Esophagus squamous epithelium (tissue), 5 donors: ENCODE measurements at regions not wholly inside any gene's neighbourhood (a gene's known extent, or its start where the extent isn't known, plus 50 kb on each side); places are given as distances from the start of the nearest gene placed in this dataset.

Experiments
- DNase-seq: peaks from one replicate; lab custom pipeline; 2025; lab: John Stamatoyannopoulos, UW
- H3K27ac ChIP-seq, 4 donors: fragments of 200-600 bp; sonication (generic); one replicate each; pipeline ENCODE4 v1.5.1; 2016 to 2019; ENCODE audit warnings: mild to moderate bottlenecking in 1 of 4
- H3K27me3 ChIP-seq, 4 donors: fragments of 200-600 bp; sonication (generic); 1 replicate in 3 of 4; 2 replicates in 1 of 4; pipeline versions ENCODE4 v1.5.1 to v1.6.0; 2017 to 2021; ENCODE audit warnings: antibody characterized with exemption in 1 of 4
- H3K36me3 ChIP-seq, 3 donors: fragments of 200-600 bp; sonication (generic); one replicate each; pipeline ENCODE4 v1.5.1; 2016 to 2019
- H3K4me1 ChIP-seq, 3 donors: fragments of 200-600 bp; sonication (generic); one replicate each; pipeline ENCODE4 v1.5.1; 2017 to 2019
- H3K4me3 ChIP-seq, 4 donors: fragments of 200-600 bp; sonication (generic); 1 replicate in 3 of 4; 2 replicates in 1 of 4; pipeline ENCODE4 v1.5.1; 2016 to 2019; ENCODE audit warnings: mild to moderate bottlenecking in 2 of 4, moderate library complexity in 1 of 4
- H3K9me3 ChIP-seq, 3 donors: fragments of 200-600 bp; sonication (generic); one replicate each; pipeline ENCODE4 v1.5.1; 2016 to 2019
- POLR2A ChIP-seq, 4 donors: fragments of 450-650 bp; IDR thresholded peaks; one replicate each; pipeline ENCODE4 v1.6.1; 2017; ENCODE audit warnings: antibody characterized with exemption in 4 of 4, mild to moderate bottlenecking in 4 of 4, moderate library complexity in 3 of 4
- WGBS, 2 donors: methylation state at CpG; one replicate each; pipeline ENCODE4 v1.1.5; 2018; 5-methylcytosine and 5-hydroxymethylcytosine counted together
- intact Hi-C: fragments of 100-400 bp; cut with DNase I; formaldehyde crosslinking; loops from one replicate; pipeline ENCODE4 v1.15.0; 2022
- TF ChIP-seq, protein P1 (sequence below), 6 experiments: fragments of 450-650 bp in 4 of 6; fragments of 200-600 bp in 2 of 6; sonication (generic) in 2 of 6; IDR thresholded peaks; one replicate each; pipeline ENCODE4 v1.5.1; 2016 to 2019; ENCODE audit warnings: antibody characterized with exemption in 6 of 6, mild to moderate bottlenecking in 4 of 6, moderate library complexity in 4 of 6
- donor health status: DM: yes; HTN: yes; CAD: no.

DNA sequence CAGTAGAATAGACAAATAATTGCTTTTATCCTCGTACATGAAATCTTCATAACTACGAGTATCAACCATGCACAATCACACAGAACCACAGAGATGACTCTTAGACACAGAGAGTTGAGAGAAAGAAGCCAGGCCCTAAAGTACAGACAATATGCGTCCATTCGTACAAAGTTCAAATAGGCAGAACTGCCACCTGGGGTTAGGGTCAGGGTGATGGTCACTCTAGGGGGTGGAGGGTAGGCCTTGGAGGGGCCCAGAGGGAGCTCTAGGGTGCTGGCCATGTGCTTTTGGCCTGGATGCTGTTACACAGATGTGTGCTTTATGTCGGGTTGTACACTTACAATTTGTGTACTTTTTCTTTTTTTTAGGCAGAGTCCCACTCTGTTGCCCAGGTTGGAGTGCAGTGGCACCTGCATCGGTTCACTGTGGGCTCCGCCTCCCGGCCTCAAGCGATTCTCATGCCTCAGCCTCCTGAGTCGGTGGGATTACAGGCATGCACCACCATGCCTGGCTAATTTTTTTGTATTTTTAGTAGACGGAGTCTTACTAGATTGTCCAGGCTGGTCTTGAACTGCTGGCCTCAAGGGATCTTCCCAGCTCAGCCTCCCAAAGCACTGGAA, 65.9 kb upstream of the KLF13 start:
- Histone ChIP-seq H3K4me3 (no peak overlapping the region), H3K4me1 (peaks cover 25 to 46% (median 30%) of the 10 kb centered on the region in 3 donors), H3K36me3 (no peaks in the 10 kb centered on the region), H3K27me3 (no peaks in the 10 kb centered on the region), H3K27ac (no peak overlapping the region), H3K9me3 (no peaks in the 10 kb centered on the region)
- intact Hi-C loops: no loop called here
- no peak for TF ChIP-seq POLR2A (IDR thresholded peaks at IDR 0.05)
- DNase-seq: no peak
- 90 to 97% methylated on average over 9 to 11 of the region's 11 CpGs for WGBS, 2 donors

DNA sequence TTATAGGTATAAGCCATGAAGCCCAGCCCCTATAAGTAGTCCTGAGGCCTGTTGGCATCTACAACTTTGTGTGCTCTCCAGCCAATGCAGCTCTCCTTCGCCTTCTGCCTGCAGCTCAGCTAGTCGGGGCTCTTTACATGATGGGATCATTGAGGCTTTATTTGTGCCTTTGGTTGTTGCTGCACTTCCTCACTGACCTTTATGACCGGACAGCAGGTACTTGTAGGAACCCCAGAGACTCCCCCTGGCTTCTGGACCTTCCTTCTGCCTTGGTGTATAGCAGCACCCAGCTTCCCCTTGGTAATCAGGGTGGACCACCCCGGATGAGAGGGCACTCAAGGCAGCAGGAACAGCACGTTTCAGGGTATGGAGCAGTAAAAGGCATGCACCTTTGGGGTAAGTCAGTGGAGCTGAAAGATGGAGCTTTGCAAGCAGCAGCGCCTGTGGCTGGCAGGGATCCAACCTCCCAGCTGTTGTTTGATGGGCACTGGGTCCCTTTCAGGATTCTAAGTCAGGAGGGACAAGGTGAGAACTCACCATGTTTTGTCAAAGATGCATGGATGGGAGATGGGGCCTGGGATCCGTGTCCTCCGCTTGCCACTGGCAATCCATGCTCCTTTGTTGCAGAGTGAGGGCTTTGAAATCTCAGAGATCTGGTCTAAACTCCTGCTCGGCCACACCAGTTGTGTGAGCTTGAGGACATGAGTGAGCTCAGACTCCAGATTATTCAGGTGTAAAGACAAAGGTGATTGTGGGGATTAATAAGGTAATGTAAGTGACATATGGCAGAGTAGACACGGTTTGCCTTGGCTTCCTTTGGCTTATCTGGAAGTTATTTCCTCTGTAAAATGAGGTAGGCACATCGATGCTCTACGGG, 65.1 kb upstream of the KLF13 start:
- DNase-seq: no peak
- WGBS, 2 donors: 83 to 93% methylated on average over 9 to 11 of the region's 12 CpGs
- H3K27me3 ChIP-seq: no peaks in the 10 kb centered on the region
- no peaks in the 10 kb centered on the region for H3K9me3 ChIP-seq
- intact Hi-C loops: no loop called here
- H3K27ac ChIP-seq: no peak overlapping the region
- peaks cover 30 to 46% (median 34%) of the 10 kb centered on the region in 3 donors for H3K4me1 ChIP-seq
- no peak overlapping the region for H3K4me3 ChIP-seq
- no peaks in the 10 kb centered on the region for H3K36me3 ChIP-seq
- TF ChIP-seq, protein P1, sequence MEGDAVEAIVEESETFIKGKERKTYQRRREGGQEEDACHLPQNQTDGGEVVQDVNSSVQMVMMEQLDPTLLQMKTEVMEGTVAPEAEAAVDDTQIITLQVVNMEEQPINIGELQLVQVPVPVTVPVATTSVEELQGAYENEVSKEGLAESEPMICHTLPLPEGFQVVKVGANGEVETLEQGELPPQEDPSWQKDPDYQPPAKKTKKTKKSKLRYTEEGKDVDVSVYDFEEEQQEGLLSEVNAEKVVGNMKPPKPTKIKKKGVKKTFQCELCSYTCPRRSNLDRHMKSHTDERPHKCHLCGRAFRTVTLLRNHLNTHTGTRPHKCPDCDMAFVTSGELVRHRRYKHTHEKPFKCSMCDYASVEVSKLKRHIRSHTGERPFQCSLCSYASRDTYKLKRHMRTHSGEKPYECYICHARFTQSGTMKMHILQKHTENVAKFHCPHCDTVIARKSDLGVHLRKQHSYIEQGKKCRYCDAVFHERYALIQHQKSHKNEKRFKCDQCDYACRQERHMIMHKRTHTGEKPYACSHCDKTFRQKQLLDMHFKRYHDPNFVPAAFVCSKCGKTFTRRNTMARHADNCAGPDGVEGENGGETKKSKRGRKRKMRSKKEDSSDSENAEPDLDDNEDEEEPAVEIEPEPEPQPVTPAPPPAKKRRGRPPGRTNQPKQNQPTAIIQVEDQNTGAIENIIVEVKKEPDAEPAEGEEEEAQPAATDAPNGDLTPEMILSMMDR (IDR thresholded peaks at IDR 0.05): no peak
- no peak for TF ChIP-seq POLR2A (IDR thresholded peaks at IDR 0.05)

DNA sequence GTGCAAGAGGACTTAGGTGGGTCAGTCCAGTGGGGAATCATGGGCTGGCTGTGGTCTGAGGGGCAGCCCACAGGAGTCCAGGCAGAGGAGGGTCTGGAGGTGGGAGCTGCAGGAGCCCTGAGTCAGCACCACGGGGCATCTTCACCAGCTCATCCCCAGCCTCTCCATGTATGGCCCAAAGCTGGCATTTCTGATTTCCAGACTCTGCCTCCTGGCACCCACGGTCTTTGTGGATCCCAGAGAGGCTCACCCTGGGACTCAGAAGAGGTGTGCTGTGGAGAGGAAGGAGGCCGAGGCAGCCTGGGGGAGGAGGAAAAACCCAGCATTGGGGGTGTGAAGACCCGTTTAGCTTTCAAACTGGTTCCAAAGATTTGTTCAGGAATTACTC, 64.5 kb upstream of the KLF13 start:
- TF ChIP-seq, protein P1 (IDR thresholded peaks at IDR 0.05): no peak
- TF ChIP-seq POLR2A (IDR thresholded peaks at IDR 0.05): no peak
- Histone ChIP-seq H3K27ac (no peak overlapping the region), H3K36me3 (no peaks in the 10 kb centered on the region), H3K4me1 (peaks cover 30 to 50% (median 39%) of the 10 kb centered on the region in 3 donors), H3K4me3 (no peak overlapping the region), H3K27me3 (no peaks in the 10 kb centered on the region), H3K9me3 (no peaks in the 10 kb centered on the region)
- 83 to 95% methylated on average over 1 to 4 of the region's 4 CpGs for WGBS, 2 donors
- DNase-seq: no peak
- intact Hi-C loops: no loop called here

DNA sequence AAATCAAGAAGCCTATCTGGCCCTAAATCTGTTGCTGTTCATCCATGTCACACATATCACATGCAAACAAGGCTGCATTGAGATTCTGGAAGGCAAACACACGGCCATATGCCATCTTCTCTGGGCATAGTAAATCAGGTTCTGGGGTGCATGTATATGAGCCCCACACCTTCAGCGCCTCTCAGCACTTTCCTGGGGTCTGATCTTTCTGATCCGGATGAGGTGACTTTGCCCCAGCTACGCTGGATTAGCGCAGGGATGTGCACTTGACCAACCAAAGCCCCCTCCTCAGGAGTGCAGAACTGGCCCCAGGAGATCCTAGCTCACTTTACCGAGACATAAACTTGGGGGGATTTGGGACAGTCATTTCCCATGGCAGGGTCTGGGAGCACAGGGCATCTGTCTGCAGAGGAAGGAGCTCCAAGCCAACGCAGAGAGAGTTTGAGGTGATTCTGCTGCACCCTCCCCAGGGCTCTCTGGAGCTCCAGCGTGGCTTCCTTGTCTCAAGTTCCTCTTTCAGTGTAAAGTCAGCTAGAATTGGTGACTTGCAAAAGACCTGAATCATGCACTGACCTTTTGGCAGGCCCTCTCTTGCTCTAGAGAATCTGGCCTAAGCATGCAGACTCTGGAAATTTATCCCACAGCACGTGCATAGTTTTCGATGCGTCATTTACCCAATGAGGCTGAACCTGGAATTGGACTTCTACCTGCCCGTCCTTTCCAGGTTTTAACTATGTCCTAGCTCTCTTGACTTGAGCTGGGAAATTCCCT, 63.5 kb upstream of the KLF13 start:
- no peak for DNase-seq
- intact Hi-C loops: no loop called here
- H3K36me3 ChIP-seq: no peaks in the 10 kb centered on the region
- peaks cover 30 to 59% (median 41%) of the 10 kb centered on the region in 3 donors for H3K4me1 ChIP-seq
- H3K27ac ChIP-seq: peak overlapping the region; percentile 73 to 90 (median 81)
- 45 to 61% methylated on average over 7 to 8 of the region's 12 CpGs for WGBS, 2 donors
- no peaks in the 10 kb centered on the region for H3K9me3 ChIP-seq
- no peaks in the 10 kb centered on the region for H3K27me3 ChIP-seq
- peak in 1 of 4 donors; percentile 18 for TF ChIP-seq POLR2A (IDR thresholded peaks at IDR 0.05)
- TF ChIP-seq, protein P1 (IDR thresholded peaks at IDR 0.05): no peak
- no peak overlapping the region for H3K4me3 ChIP-seq

DNA sequence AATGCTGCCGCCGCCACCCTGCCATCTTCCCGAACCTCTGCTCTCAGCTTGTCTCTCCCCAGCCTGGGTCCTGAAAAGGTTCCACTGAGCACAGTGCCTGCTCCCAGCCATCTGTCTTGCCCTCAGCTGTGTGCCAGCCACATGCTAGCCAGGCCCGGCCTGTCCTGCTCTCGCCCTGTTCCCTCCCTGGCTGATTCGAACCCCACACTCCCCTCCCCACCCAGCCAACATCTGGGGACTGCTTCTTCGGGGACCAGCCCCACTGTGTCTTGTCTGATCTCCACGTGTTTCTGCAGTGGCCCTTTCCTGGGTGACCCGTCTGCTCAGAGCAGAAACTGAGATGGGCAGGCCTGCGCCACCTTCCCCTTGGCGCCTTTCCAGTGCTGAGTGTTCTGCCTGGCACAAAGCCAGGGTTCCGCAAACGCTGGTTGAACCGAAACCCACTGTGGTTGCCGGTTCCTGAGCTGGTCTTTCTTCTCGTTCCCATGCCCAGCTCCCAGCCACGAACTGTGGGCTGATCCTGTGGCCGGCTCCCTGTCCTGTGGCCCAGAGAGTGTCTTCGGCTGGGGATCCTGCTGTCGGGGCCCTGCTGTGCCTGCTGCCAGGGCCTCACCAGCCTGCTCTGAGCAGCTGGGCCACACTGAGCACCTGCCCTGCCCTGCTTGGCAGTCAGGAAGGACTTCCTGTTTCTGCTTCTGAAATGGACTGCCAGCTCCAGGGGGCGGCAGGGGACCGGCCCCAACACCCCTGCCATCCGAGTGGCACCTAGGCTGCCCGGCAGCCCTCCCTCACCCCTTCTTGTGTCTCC, 62.7 kb upstream of the KLF13 start:
- Histone ChIP-seq H3K27me3 (no peaks in the 10 kb centered on the region), H3K9me3 (no peaks in the 10 kb centered on the region), H3K27ac (peak overlapping the region; percentile 73 to 90 (median 81)), H3K4me1 (peaks cover 30 to 60% (median 41%) of the 10 kb centered on the region in 3 donors), H3K4me3 (peak overlapping the region in 1 of 4 donors; percentile 37), H3K36me3 (no peaks in the 10 kb centered on the region)
- WGBS, 2 donors: 36 to 48% methylated on average over 7 to 16 of the region's 24 CpGs
- no peak for TF ChIP-seq POLR2A (IDR thresholded peaks at IDR 0.05)
- TF ChIP-seq, protein P1 (IDR thresholded peaks at IDR 0.05): peak in 1 of 6 experiments; percentile 17
- intact Hi-C loops: no loop called here
- DNase-seq: peak; percentile 48
